ENCODE measurements at regions not wholly inside any gene's neighbourhood (a gene's known extent, or its start where the extent isn't known, plus 50 kb on each side); places are given as distances from the start of the nearest gene placed in this dataset.

DNA sequence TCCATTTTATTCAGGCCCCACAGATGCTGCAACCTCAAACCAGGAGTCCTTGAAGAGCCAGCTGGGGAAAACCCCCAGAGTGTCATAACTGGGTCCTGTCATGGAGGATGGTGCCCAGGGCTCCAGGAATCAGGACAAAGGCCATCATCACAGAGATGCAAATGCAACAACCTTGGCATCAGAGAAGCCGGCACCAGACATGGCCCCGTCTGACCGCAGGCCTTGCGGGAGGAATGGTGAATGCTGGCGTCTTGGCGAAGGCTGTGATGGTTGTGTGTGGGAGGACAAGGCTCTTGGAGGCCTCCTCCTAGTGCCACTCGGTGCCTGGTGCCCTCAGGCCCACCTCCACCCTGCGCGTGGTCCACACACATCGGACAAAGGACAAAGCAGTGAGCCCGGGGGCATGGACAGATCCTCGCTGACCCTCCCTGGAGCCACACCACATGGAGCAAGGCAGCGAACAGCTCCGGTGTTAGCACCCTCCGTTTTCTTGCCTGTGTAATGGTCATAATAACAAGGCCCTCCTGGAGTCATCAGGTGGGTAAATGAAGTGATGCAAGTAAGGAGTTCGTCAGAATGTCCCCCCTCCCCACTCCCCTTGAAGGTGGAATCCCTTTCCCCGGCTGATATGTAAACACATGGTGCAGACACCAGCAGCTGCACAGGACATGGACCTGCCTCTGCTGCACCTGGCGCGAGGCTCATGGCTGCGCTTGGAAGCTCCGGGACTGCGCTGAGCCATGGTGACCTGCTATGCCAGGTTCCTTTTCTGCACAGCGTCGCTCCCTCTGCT, 380.7 kb downstream of the IRX2 start:
- H2AFZ ChIP-seq (ENCODE audit: low read depth): no peak overlapping the region
- TF ChIP-seq, protein P1, sequence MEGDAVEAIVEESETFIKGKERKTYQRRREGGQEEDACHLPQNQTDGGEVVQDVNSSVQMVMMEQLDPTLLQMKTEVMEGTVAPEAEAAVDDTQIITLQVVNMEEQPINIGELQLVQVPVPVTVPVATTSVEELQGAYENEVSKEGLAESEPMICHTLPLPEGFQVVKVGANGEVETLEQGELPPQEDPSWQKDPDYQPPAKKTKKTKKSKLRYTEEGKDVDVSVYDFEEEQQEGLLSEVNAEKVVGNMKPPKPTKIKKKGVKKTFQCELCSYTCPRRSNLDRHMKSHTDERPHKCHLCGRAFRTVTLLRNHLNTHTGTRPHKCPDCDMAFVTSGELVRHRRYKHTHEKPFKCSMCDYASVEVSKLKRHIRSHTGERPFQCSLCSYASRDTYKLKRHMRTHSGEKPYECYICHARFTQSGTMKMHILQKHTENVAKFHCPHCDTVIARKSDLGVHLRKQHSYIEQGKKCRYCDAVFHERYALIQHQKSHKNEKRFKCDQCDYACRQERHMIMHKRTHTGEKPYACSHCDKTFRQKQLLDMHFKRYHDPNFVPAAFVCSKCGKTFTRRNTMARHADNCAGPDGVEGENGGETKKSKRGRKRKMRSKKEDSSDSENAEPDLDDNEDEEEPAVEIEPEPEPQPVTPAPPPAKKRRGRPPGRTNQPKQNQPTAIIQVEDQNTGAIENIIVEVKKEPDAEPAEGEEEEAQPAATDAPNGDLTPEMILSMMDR (conservative IDR thresholded peaks at IDR 0.05; ENCODE audit: low read depth, low read length): no peak
- H4K20me1 ChIP-seq (ENCODE audit: insufficient read depth): no peaks in the 10 kb centered on the region

DNA sequence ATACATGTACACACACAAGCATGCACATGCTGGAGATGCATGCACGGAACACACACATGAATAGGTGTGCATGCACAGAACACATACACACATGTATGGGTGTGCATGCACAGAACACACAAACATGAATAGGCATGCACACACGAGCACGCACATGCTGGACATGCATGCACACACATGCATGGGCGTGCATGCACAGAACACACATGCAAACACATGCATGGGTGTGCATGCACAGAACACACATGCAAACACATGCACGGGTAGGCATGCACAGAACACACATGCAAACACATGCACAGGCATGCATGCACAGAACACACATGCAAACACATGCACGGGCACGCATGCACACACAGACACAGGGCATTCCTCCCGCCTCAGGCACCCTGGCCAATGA, 382.3 kb downstream of the IRX2 start:
- H3K27ac ChIP-seq: no peak overlapping the region
- no peaks in the 10 kb centered on the region for H3K36me3 ChIP-seq (ENCODE audit: insufficient read depth)
- H3K79me2 ChIP-seq (ENCODE audit: insufficient read depth, low read depth): no peaks in the 10 kb centered on the region
- H4K20me1 ChIP-seq (ENCODE audit: insufficient read depth): no peaks in the 10 kb centered on the region
- no peaks in the 10 kb centered on the region for H3K4me1 ChIP-seq (ENCODE audit: low read depth, poor library complexity, severe bottlenecking)
- H3K9ac ChIP-seq: no peak overlapping the region
- no peak overlapping the region for H3K4me3 ChIP-seq (IDR thresholded peaks at IDR 0.05; ENCODE audit: insufficient read depth, low read depth, low read length)
- no peaks in the 10 kb centered on the region for H3K27me3 ChIP-seq (ENCODE audit: insufficient read depth, low read depth)
- TF ChIP-seq, protein P1 (conservative IDR thresholded peaks at IDR 0.05; ENCODE audit: low read depth, low read length): no peak
- H3K4me2 ChIP-seq: no peak overlapping the region
- H2AFZ ChIP-seq (ENCODE audit: low read depth): no peak overlapping the region

More for the DNA sequence above, 380.7 kb downstream of the IRX2 start:
- H3K4me2 ChIP-seq: no peak overlapping the region
- H3K27me3 ChIP-seq (ENCODE audit: insufficient read depth, low read depth): no peaks in the 10 kb centered on the region
- H3K36me3 ChIP-seq (ENCODE audit: insufficient read depth): no peaks in the 10 kb centered on the region
- no peaks in the 10 kb centered on the region for H3K4me1 ChIP-seq (ENCODE audit: low read depth, poor library complexity, severe bottlenecking)
- H3K79me2 ChIP-seq (ENCODE audit: insufficient read depth, low read depth): no peaks in the 10 kb centered on the region
- H3K27ac ChIP-seq: no peak overlapping the region
- H3K9ac ChIP-seq: no peak overlapping the region
- H3K4me3 ChIP-seq (IDR thresholded peaks at IDR 0.05; ENCODE audit: insufficient read depth, low read depth, low read length): no peak overlapping the region

DNA sequence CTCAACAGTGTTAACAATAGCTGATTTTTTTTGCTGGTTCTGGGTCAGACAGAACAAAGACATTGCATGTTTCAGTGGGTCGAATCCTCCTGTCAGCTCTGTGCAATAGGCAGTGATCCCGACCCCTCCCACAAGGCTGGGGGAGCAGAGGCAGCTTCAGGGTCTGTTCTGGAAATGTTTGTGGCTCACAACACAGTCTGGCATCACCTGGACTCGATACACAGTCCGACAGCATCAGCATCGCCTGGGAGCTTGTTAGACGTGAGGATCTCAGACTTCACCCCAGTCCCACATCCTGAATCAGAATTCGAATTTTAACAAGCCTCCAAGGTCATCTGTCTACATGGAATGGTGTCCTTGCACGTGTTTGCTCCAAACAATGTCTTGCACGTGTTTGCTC, 384.7 kb downstream of the IRX2 start:
- Histone ChIP-seq H3K9ac (no peak overlapping the region), H3K4me2 (no peak overlapping the region), H3K4me3 (IDR thresholded peaks at IDR 0.05; ENCODE audit: insufficient read depth, low read depth, low read length) (no peak overlapping the region), H3K27ac (no peak overlapping the region), H3K36me3 (ENCODE audit: insufficient read depth) (no peaks in the 10 kb centered on the region), H3K27me3 (ENCODE audit: insufficient read depth, low read depth) (no peaks in the 10 kb centered on the region), H3K4me1 (ENCODE audit: low read depth, poor library complexity, severe bottlenecking) (no peaks in the 10 kb centered on the region), H4K20me1 (ENCODE audit: insufficient read depth) (no peaks in the 10 kb centered on the region), H2AFZ (ENCODE audit: low read depth) (no peak overlapping the region), H3K79me2 (ENCODE audit: insufficient read depth, low read depth) (no peaks in the 10 kb centered on the region)
- TF ChIP-seq, protein P1 (conservative IDR thresholded peaks at IDR 0.05; ENCODE audit: low read depth, low read length): no peak

DNA sequence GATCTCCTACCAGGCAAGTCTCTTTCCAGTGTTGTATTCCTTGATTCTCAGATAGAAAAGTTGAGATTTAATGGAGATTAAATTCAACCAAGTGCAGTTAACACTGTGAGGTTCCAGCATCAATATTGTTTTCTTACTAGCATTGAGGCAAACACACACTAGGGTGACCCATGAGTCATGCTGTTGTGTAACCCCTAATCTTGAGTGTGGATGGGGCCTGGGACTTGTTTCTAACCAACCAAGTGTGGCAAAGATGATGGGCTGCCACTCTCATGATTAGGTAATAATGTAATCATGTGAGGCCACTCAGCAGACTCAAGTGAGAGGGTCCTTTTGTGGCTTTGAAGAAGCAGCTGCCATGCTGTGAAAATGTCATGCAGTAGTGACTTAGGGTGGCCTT, 394.2 kb downstream of the IRX2 start:
- no peaks in the 10 kb centered on the region for H3K36me3 ChIP-seq (ENCODE audit: insufficient read depth)
- no peak overlapping the region for H2AFZ ChIP-seq (ENCODE audit: low read depth)
- no peak overlapping the region for H3K4me3 ChIP-seq (IDR thresholded peaks at IDR 0.05; ENCODE audit: insufficient read depth, low read depth, low read length)
- no peaks in the 10 kb centered on the region for H3K4me1 ChIP-seq (ENCODE audit: low read depth, poor library complexity, severe bottlenecking)
- H3K9ac ChIP-seq: no peak overlapping the region
- H3K4me2 ChIP-seq: no peak overlapping the region
- H3K27me3 ChIP-seq (ENCODE audit: insufficient read depth, low read depth): no peaks in the 10 kb centered on the region
- H3K27ac ChIP-seq: no peak overlapping the region
- H4K20me1 ChIP-seq (ENCODE audit: insufficient read depth): no peaks in the 10 kb centered on the region
- no peaks in the 10 kb centered on the region for H3K79me2 ChIP-seq (ENCODE audit: insufficient read depth, low read depth)
- TF ChIP-seq, protein P1 (conservative IDR thresholded peaks at IDR 0.05; ENCODE audit: low read depth, low read length): no peak

Measured in KMS-11 (cell line).